Transverse colon (tissue), 4 donors: ENCODE measurements at regions not wholly inside any gene's neighbourhood (a gene's known extent, or its start where the extent isn't known, plus 50 kb on each side); places are given as distances from the start of the nearest gene placed in this dataset.

Experiments used
- POLR2AphosphoS5 ChIP-seq, 3 donors: sonication (generic); formaldehyde crosslinking; IDR thresholded peaks; one replicate each; pipeline ENCODE4 v1.6.1; 2016; ENCODE audit warnings: antibody characterized with exemption in 3 of 3
- TF ChIP-seq, protein P1 (sequence below), 5 experiments: fragments of 200-600 bp in 3 of 5; fragments of 450-650 bp in 2 of 5; sonication (generic) in 3 of 5; IDR thresholded peaks; 1 replicate in 2 of 5; 2 replicates in 3 of 5; pipeline ENCODE4 v1.5.1; 2016 to 2017; ENCODE audit warnings: antibody characterized with exemption in 5 of 5, inconsistent platforms in 3 of 5, mild to moderate bottlenecking in 2 of 5, moderate library complexity in 1 of 5

- no peak for TF ChIP-seq POLR2AphosphoS5 (IDR thresholded peaks at IDR 0.05)
- TF ChIP-seq, protein P1, sequence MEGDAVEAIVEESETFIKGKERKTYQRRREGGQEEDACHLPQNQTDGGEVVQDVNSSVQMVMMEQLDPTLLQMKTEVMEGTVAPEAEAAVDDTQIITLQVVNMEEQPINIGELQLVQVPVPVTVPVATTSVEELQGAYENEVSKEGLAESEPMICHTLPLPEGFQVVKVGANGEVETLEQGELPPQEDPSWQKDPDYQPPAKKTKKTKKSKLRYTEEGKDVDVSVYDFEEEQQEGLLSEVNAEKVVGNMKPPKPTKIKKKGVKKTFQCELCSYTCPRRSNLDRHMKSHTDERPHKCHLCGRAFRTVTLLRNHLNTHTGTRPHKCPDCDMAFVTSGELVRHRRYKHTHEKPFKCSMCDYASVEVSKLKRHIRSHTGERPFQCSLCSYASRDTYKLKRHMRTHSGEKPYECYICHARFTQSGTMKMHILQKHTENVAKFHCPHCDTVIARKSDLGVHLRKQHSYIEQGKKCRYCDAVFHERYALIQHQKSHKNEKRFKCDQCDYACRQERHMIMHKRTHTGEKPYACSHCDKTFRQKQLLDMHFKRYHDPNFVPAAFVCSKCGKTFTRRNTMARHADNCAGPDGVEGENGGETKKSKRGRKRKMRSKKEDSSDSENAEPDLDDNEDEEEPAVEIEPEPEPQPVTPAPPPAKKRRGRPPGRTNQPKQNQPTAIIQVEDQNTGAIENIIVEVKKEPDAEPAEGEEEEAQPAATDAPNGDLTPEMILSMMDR (IDR thresholded peaks at IDR 0.05): no peak
Measured at GRCh38 chr6:15937602-15938001, 191.3 kb upstream of the MYLIP start.
